DOHH2 (cell line): ENCODE measurements at regions not wholly inside any gene's neighbourhood (a gene's known extent, or its start where the extent isn't known, plus 50 kb on each side); places are given as distances from the start of the nearest gene placed in this dataset.

ENCODE experiments used
- H3F3A ChIP-seq: fragments of 200-600 bp; sonication (generic), shearing (Covaris generic); 2 replicates; pipeline ENCODE4 v1.6.0; 2016; ENCODE audit warnings: antibody characterized with exemption, mild to moderate bottlenecking; ENCODE audit not compliant: control insufficient read depth, insufficient read depth
- H3K27ac ChIP-seq: fragments of 200-600 bp; sonication (generic); 2 replicates; pipeline ENCODE4 v1.5.1; 2014; ENCODE audit warnings: low read depth, mild to moderate bottlenecking, low read length, moderate library complexity
- H3K27me3 ChIP-seq: fragments of 200-600 bp; sonication (generic); 2 replicates; pipeline ENCODE4 v1.6.1; 2014; ENCODE audit warnings: mild to moderate bottlenecking, low read length, mixed read lengths; ENCODE audit not compliant: control insufficient read depth
- H3K36me3 ChIP-seq: fragments of 200-600 bp; sonication (generic); 2 replicates; pipeline ENCODE4 v1.6.1; 2014; ENCODE audit warnings: mild to moderate bottlenecking, low read length, moderate library complexity, mixed read lengths; ENCODE audit not compliant: control insufficient read depth
- H3K4me1 ChIP-seq: fragments of 200-600 bp; sonication (generic); 2 replicates; pipeline ENCODE4 v1.6.1; 2014; ENCODE audit warnings: mild to moderate bottlenecking, low read length, mixed read lengths; ENCODE audit not compliant: control insufficient read depth
- H3K4me2 ChIP-seq: fragments of 200-600 bp; sonication (generic); 2 replicates; pipeline ENCODE4 v1.6.0; 2014; ENCODE audit warnings: mild to moderate bottlenecking, low read length, moderate library complexity
- H3K4me3 ChIP-seq: fragments of 200-600 bp; sonication (generic); 2 replicates; pipeline ENCODE4 v1.5.1; 2014; ENCODE audit warnings: mild to moderate bottlenecking, low read length, mixed read lengths
- H3K79me2 ChIP-seq: fragments of 200-600 bp; sonication (generic); 2 replicates; pipeline ENCODE4 v1.6.1; 2014; ENCODE audit warnings: mild to moderate bottlenecking, low read length, mixed read lengths; ENCODE audit not compliant: control insufficient read depth
- H3K9me2 ChIP-seq: fragments of 200-600 bp; sonication (generic); replicated peaks from 2 replicates; pipeline ENCODE4 v1.6.1; 2014; ENCODE audit warnings: mild to moderate bottlenecking, low read length, mixed read lengths; ENCODE audit not compliant: control insufficient read depth
- H3K9me3 ChIP-seq: fragments of 200-600 bp; sonication (generic); 2 replicates; pipeline ENCODE4 v1.6.1; 2014; ENCODE audit warnings: antibody characterized with exemption, low read length, mixed read lengths; ENCODE audit not compliant: control insufficient read depth, insufficient read depth
- H4K20me1 ChIP-seq: fragments of 200-600 bp; sonication (generic); 2 replicates; pipeline ENCODE4 v1.6.0; 2014; ENCODE audit warnings: low read depth, mild to moderate bottlenecking, antibody characterized with exemption, low read length, moderate library complexity; ENCODE audit not compliant: control insufficient read depth, insufficient read depth
- CTCF ChIP-seq: fragments of 200-600 bp; sonication (generic); IDR thresholded peaks from one replicate; pipeline ENCODE4 v1.5.1; 2014; ENCODE audit warnings: antibody characterized with exemption, mild to moderate bottlenecking, low read depth, low read length; ENCODE audit not compliant: poor library complexity, severe bottlenecking
- EZH2phosphoT487 ChIP-seq: fragments of 200-600 bp; sonication (generic); IDR thresholded peaks from 2 replicates; pipeline ENCODE4 v1.6.1; 2017; ENCODE audit warnings: borderline replicate concordance, mild to moderate bottlenecking, antibody characterized with exemption, low read length, moderate library complexity, mixed read lengths

- H4K20me1 ChIP-seq: no peaks in the 10 kb centered on the region
- no peak overlapping the region for H3K27ac ChIP-seq
- no peaks in the 10 kb centered on the region for H3K9me2 ChIP-seq
- no peak overlapping the region for H3K4me3 ChIP-seq
- H3K4me1 ChIP-seq: peaks cover 12% of the 10 kb centered on the region
- H3K36me3 ChIP-seq: no peaks in the 10 kb centered on the region
- H3K4me2 ChIP-seq: no peak overlapping the region
- no peaks in the 10 kb centered on the region for H3F3A ChIP-seq
- 0 out of 2 replicates have a peak, but pooled peaks cover 2% of the 10 kb centered on the region for H3K27me3 ChIP-seq
- no peaks in the 10 kb centered on the region for H3K79me2 ChIP-seq
- no peaks in the 10 kb centered on the region for H3K9me3 ChIP-seq
- TF ChIP-seq CTCF (no peak), EZH2phosphoT487 (no peak)
Measured at GRCh38 chr1:201711811-201712210, 117.1 kb upstream of the IPO9 start.

GRCh38 chr1:201712387-201713085, 116.4 kb upstream of the IPO9 start:
- no peak overlapping the region for H3K4me2 ChIP-seq
- 0 out of 2 replicates have a peak, but pooled peaks cover 2% of the 10 kb centered on the region for H3K27me3 ChIP-seq
- TF ChIP-seq EZH2phosphoT487 (no peak), CTCF (no peak)
- H3K4me3 ChIP-seq: no peak overlapping the region
- H3K79me2 ChIP-seq: no peaks in the 10 kb centered on the region
- no peaks in the 10 kb centered on the region for H3K9me2 ChIP-seq
- no peaks in the 10 kb centered on the region for H4K20me1 ChIP-seq
- no peaks in the 10 kb centered on the region for H3K36me3 ChIP-seq
- no peaks in the 10 kb centered on the region for H3K9me3 ChIP-seq
- no peaks in the 10 kb centered on the region for H3F3A ChIP-seq
- peaks cover 12% of the 10 kb centered on the region for H3K4me1 ChIP-seq
- no peak overlapping the region for H3K27ac ChIP-seq

- Histone ChIP-seq H3K27ac (no peak overlapping the region), H3F3A (no peaks in the 10 kb centered on the region), H3K79me2 (no peaks in the 10 kb centered on the region), H3K9me2 (no peaks in the 10 kb centered on the region), H3K27me3 (0 out of 2 replicates have a peak, but pooled peaks cover 2% of the 10 kb centered on the region), H4K20me1 (no peaks in the 10 kb centered on the region), H3K4me3 (no peak overlapping the region), H3K9me3 (no peaks in the 10 kb centered on the region), H3K4me2 (no peak overlapping the region), H3K36me3 (no peaks in the 10 kb centered on the region), H3K4me1 (peaks cover 12% of the 10 kb centered on the region)
- TF ChIP-seq EZH2phosphoT487: no peak
- TF ChIP-seq CTCF: no peak
Measured at GRCh38 chr1:201713086-201713810, 115.7 kb upstream of the IPO9 start.
